Muscle of leg (tissue), 3 donors: ENCODE measurements at regions not wholly inside any gene's neighbourhood (a gene's known extent, or its start where the extent isn't known, plus 50 kb on each side); places are given as distances from the start of the nearest gene placed in this dataset.

Experiments
- DNase-seq: peaks from one replicate; pipeline ENCODE4 v3.0.0; 2013
- H3K27ac ChIP-seq: one replicate; pipeline ENCODE4 v1.5.1; 2013; ENCODE audit warnings: mild to moderate bottlenecking, low read length, control low read depth
- H3K27me3 ChIP-seq: one replicate; pipeline ENCODE4 v1.6.1; 2013; ENCODE audit warnings: low read length; ENCODE audit not compliant: control insufficient read depth, insufficient read depth
- H3K36me3 ChIP-seq: one replicate; pipeline ENCODE4 v1.6.1; 2013; ENCODE audit warnings: low read length; ENCODE audit not compliant: control insufficient read depth, insufficient read depth
- H3K4me1 ChIP-seq: one replicate; pipeline ENCODE4 v1.6.1; 2013; ENCODE audit warnings: low read length; ENCODE audit not compliant: control insufficient read depth, insufficient read depth
- H3K4me3 ChIP-seq: one replicate; pipeline ENCODE4 v1.5.1; 2013; ENCODE audit warnings: low read length, control low read depth
- H3K9me3 ChIP-seq: replicated peaks from 2 replicates; pipeline ENCODE4 v1.6.1; 2013; ENCODE audit warnings: low read depth, low read length; ENCODE audit not compliant: control insufficient read depth
- WGBS: methylation state at CpG from one replicate; pipeline ENCODE4 v1.1.5; 2013; ENCODE audit warnings: missing lambda C conversion rate; ENCODE audit not compliant: insufficient coverage; 5-methylcytosine and 5-hydroxymethylcytosine counted together

DNA sequence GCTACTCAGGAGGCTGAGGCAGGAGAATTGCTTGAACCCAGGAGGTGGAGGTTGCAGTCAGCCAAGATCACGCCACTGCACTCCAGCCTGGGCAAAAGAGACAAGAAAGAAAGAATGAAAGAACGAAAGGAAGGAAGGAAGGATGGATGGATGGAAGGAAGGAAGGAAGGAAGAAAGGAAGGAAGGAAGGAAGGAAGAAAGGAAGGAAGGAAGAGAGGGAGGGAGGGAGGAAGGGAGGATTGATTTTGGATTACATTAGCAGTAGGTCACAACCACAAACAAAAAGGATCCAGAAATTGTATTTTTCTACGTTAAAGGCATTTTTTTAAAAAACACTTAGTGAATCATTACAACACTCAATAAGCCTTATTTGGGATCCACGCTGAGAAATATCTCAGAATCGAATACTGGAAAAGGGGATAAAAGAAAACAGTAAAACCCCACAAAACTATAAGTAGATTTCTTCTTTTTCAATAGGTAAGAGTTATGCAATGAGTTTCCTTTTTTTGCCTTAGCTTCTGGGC lies 136.9 kb upstream of the FREM1 start:
- no peak for DNase-seq
- Histone ChIP-seq H3K27ac (no peak overlapping the region), H3K36me3 (no peaks in the 10 kb centered on the region), H3K4me3 (no peak overlapping the region), H3K9me3 (no peaks in the 10 kb centered on the region), H3K4me1 (no peaks in the 10 kb centered on the region), H3K27me3 (no peaks in the 10 kb centered on the region)
- 93% methylated on average over 2 of the region's 5 CpGs for WGBS

DNA sequence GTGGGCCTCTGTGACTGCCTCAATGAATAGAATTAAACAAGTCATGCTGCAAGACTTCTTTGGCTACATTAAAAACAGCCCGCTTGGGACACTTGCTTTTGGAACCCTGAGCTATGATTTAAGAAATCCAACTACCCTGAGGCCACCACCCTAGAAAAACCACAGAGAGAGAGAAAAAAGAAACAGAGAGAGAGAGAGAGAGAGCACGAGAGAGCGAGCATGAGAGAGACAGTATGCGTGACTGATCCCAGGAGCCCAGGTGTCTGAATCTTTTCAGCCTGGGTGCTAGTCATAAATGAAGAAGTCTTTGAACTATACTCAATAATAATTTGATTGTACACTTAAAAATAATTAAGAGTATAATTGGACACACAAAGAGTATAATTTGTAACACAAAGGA lies 123.1 kb upstream of the FREM1 start:
- Histone ChIP-seq H3K36me3 (no peaks in the 10 kb centered on the region), H3K27me3 (no peaks in the 10 kb centered on the region), H3K4me1 (no peaks in the 10 kb centered on the region), H3K4me3 (no peak overlapping the region), H3K9me3 (no peaks in the 10 kb centered on the region), H3K27ac (no peak overlapping the region)
- no CpG with 5 or more reads among the region's 4 CpGs for whole genome bisulfite sequencing
- DNase-seq: no peak

DNA sequence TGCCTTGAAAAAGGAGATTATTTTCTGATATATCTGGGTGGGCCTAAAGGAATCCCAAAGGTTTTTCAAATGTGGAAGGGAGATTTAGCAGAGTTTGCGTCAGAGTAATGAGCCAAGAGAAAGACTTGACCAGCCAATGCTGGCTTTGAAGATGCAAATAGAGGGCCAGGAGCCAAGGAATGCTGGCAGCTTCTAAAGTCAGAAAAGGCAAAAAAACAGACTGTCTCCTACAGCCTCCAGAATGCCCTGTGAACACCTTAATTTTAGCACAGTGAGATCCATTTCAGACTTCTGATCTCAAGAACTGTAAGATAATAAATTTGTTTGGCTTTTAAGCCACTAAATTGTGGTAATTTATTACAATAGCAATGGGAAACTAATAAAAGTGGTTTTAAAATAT lies 122.6 kb upstream of the FREM1 start:
- peak; percentile 37 for DNase-seq
- no peak overlapping the region for H3K4me3 ChIP-seq
- H3K4me1 ChIP-seq: no peaks in the 10 kb centered on the region
- no peaks in the 10 kb centered on the region for H3K27me3 ChIP-seq
- 30% methylated on average over 1 of the region's 1 CpG for WGBS
- H3K9me3 ChIP-seq: no peaks in the 10 kb centered on the region
- H3K27ac ChIP-seq: no peak overlapping the region
- H3K36me3 ChIP-seq: no peaks in the 10 kb centered on the region

DNA sequence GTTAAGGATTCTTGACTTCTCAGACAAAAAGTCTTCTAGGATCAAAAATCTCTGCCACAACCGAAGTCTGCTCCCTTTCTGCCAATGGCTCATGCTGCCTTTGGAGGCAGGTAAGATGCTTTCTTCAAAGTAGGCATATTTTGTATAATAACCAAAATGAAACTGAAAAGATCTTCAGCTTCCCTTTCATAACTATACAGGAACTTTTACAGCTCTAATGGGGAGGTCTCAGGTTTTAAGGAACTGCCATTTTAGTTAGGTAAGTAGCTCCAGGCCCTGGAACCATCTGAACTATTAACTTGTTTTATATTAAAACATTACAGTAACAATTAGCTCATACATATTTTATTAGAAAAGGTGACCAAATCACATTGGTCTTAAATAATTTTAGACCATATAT lies 110.9 kb upstream of the FREM1 start:
- no peak overlapping the region for H3K4me3 ChIP-seq
- no peaks in the 10 kb centered on the region for H3K36me3 ChIP-seq
- H3K27me3 ChIP-seq: no peaks in the 10 kb centered on the region
- no CpG with 5 or more reads among the region's 1 CpG for WGBS
- no peak overlapping the region for H3K27ac ChIP-seq
- DNase-seq: no peak
- H3K9me3 ChIP-seq: peaks cover 3% of the 10 kb centered on the region
- H3K4me1 ChIP-seq: no peaks in the 10 kb centered on the region

DNA sequence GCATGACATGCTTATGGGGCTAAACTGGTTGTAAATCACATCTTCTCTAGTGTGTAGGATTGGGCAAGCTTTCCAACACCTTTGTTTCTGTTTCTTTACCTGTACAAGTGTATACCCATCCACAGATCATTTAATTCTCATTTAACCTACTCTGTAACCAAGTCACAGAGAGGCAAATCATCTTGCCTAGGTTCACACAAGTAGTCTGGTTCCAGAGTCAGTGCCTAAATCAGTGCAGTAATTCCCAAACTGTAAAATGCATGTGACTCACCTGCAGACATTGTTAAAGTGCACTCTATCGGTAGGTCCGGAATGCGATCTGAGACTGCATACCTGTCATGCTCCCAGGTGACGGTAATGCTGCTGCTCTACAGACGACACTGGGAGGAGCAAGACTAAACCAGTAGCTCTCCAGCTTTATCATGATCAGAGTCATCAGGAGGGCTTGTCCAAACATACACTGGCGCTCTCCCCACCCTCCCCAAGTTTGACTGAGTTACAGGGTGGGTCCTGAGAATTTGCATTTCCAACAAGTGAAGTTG lies 107.9 kb upstream of the FREM1 start:
- H3K9me3 ChIP-seq: no peaks in the 10 kb centered on the region
- H3K4me3 ChIP-seq: no peak overlapping the region
- DNase-seq: no peak
- H3K27me3 ChIP-seq: no peaks in the 10 kb centered on the region
- no peaks in the 10 kb centered on the region for H3K36me3 ChIP-seq
- WGBS: no CpG with 5 or more reads among the region's 6 CpGs
- H3K27ac ChIP-seq: no peak overlapping the region
- no peaks in the 10 kb centered on the region for H3K4me1 ChIP-seq

DNA sequence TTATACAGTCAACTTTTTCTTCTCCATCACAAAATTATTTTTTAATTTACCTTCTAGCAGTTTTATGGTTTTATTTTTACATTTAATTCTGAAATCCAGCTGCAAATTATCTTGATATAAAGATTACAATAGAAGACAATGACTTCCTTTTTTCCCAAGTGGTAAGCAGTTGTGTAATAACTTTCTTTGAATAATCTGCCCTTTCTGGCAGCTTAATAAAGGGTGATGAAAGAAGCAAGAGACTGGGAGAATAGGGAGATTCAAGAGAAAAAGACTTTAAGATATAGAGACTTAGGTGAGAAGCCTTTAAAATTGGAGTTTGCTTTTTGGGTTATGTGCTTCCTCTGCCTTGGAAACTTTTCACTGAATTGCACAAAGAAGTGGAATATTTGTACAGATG lies 100.4 kb upstream of the FREM1 start:
- no peaks in the 10 kb centered on the region for H3K9me3 ChIP-seq
- no peak overlapping the region for H3K4me3 ChIP-seq
- H3K27ac ChIP-seq: no peak overlapping the region
- no peaks in the 10 kb centered on the region for H3K27me3 ChIP-seq
- no peaks in the 10 kb centered on the region for H3K4me1 ChIP-seq
- DNase-seq: peak; percentile 50
- no peaks in the 10 kb centered on the region for H3K36me3 ChIP-seq

DNA sequence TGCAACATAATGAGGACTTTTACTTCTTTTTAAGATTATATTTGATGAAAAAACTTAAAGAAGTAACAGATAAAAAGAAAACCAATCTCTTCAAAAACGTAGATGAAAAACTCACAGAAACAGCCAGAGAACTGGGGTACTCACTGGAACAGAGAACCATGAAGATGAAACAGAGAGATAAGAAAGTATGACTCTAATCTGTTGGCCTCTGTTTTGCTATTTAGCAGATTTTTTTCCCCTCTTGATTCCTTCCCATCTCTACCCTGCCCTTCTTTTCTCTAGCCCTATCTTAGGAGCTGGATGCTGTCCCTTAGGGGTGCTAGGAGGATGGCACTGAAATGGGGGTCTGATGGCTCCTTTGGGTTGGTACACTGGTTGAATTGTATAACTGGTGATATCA lies 97.5 kb upstream of the FREM1 start:
- no peak for DNase-seq
- Histone ChIP-seq H3K36me3 (no peaks in the 10 kb centered on the region), H3K27ac (no peak overlapping the region), H3K4me1 (no peaks in the 10 kb centered on the region), H3K9me3 (no peaks in the 10 kb centered on the region), H3K27me3 (no peaks in the 10 kb centered on the region), H3K4me3 (no peak overlapping the region)
- WGBS: no CpG with 5 or more reads among the region's 1 CpG

DNA sequence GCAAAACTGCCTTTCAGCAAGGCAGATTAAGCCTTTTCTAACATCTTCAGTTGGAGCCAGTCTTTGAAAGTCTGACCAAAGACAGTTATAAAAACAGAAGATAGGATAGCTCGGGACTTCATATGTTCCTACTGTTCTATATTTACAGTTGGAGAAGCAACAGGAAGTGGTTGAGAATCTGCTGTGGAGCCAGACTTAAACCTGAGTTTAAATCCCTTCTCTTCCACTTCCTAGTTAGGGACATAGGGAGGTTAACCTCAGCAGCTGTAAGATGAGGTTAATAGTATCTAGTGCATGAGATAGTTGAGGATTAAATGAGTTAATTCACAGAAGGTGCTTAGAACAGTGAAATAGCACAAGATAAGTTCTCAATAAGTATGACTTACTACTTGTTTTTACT lies 84.5 kb upstream of the FREM1 start:
- H3K27me3 ChIP-seq: no peaks in the 10 kb centered on the region
- H3K4me1 ChIP-seq: peaks cover 7% of the 10 kb centered on the region
- peak overlapping the region; percentile 53 for H3K27ac ChIP-seq
- H3K36me3 ChIP-seq: no peaks in the 10 kb centered on the region
- no peaks in the 10 kb centered on the region for H3K9me3 ChIP-seq
- no CpG with 5 or more reads among the region's 1 CpG for WGBS
- DNase-seq: no peak
- H3K4me3 ChIP-seq: no peak overlapping the region

DNA sequence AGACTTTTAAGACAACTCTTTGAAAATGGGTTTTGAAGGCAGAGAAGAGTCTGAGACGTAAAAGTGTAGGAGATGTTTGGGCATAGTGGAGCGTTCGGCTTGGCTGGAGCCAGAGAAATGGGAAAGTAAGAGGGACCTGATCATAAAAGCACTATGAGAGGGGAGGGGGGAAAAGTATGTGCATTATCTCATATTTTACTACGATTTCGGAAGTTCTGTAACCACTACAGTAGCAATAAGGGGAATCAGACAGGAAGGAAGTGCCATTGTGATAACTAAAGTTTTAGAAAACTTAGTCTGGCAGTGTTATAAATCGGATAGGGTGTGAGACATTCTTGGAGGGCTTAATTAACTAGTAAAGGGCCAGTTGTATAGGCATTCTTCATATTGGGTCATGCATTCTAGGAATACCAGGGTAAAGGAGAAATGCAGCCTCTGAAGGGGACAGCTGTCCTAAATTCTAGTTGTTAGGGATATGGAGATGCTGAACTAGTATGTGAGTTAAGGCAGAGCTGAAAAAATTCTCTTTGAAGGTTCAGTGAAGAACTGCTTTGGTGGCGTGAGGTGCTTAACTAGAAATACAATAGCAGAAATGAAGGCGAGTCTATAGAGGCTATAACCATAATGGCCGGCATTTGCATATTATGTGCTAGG lies 83.8 kb upstream of the FREM1 start:
- H3K4me1 ChIP-seq: peaks cover 7% of the 10 kb centered on the region
- DNase-seq: no peak
- H3K9me3 ChIP-seq: no peaks in the 10 kb centered on the region
- 37% methylated on average over 4 of the region's 9 CpGs for WGBS
- H3K4me3 ChIP-seq: peak overlapping the region; percentile 52
- H3K27me3 ChIP-seq: no peaks in the 10 kb centered on the region
- no peaks in the 10 kb centered on the region for H3K36me3 ChIP-seq
- peak overlapping the region; percentile 89 for H3K27ac ChIP-seq

DNA sequence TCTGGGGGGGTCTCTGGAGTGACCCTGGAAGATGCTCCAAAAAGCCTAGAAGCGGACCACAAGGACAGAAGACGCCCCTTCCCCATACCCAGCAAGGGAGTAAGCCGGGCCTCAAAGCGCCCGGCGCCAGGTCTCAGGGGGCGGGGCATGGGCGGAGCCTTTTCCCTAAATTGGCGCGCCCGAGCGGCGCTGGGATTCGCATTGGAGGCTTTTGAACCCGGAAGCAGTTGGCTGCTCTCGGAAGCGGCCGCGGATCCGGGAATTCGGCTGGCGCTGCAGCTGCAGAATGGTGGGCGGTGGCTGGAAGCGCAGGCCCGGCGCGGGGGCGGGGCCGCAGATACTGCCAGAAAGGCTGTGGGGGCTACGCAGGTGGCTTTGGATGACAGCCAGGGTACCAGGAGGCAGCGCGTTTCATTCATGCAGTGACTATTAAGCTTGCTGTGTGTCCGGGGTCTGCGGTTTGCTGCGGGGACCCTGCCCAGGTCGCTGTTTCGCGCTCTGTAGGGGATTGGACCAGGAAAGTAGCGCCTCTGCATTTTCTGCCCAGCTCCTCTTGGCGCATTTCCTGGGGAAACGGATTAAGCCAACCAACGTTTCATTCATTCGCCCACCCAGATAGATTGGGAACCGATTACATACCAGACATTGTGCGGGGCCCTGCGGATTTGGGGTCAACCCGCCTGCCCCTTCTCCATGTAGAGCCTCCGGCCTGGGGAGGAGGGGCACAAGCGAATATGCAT lies 83.0 kb upstream of the FREM1 start:
- peak overlapping the region; percentile 89 for H3K27ac ChIP-seq
- H3K36me3 ChIP-seq: no peaks in the 10 kb centered on the region
- H3K4me1 ChIP-seq: peaks cover 7% of the 10 kb centered on the region
- 2% methylated on average over 45 of the region's 49 CpGs for WGBS
- no peaks in the 10 kb centered on the region for H3K9me3 ChIP-seq
- peak; percentile 97 for DNase-seq
- peak overlapping the region; percentile 52 for H3K4me3 ChIP-seq
- no peaks in the 10 kb centered on the region for H3K27me3 ChIP-seq
